Transverse colon (tissue), 4 donors: ENCODE measurements at regions not wholly inside any gene's neighbourhood (a gene's known extent, or its start where the extent isn't known, plus 50 kb on each side); places are given as distances from the start of the nearest gene placed in this dataset.

Experiments
- DNase-seq: peaks from one replicate; pipeline ENCODE4 v3.0.0-alpha.2; 2019
- H3K27ac ChIP-seq, 4 donors: fragments of 200-600 bp; sonication (generic); 2 replicates each; pipeline ENCODE4 v1.5.1; 2016 to 2018; ENCODE audit warnings: inconsistent platforms in 4 of 4
- H3K27me3 ChIP-seq: fragments of 200-600 bp; sonication (generic); 2 replicates; pipeline ENCODE4 v1.5.1; 2017; ENCODE audit warnings: inconsistent platforms
- H3K36me3 ChIP-seq, 4 donors: fragments of 200-600 bp; sonication (generic); 2 replicates each; pipeline ENCODE4 v1.5.1; 2017 to 2019; ENCODE audit warnings: inconsistent platforms in 4 of 4
- H3K4me1 ChIP-seq, 4 donors: fragments of 200-600 bp; sonication (generic); 2 replicates each; pipeline ENCODE4 v1.5.1; 2017 to 2020; ENCODE audit warnings: inconsistent platforms in 4 of 4
- H3K4me3 ChIP-seq, 4 donors: fragments of 200-600 bp; sonication (generic); 1 replicate in 1 of 4; 2 replicates in 3 of 4; pipeline versions ENCODE4 v1.5.1 to v1.6.1; 2017 to 2019; ENCODE audit warnings: inconsistent platforms in 4 of 4
- H3K9me3 ChIP-seq, 2 donors: fragments of 200-600 bp; sonication (generic); 2 replicates each; pipeline ENCODE4 v1.5.1; 2017 to 2019; ENCODE audit warnings: inconsistent platforms in 2 of 2
- CTCF ChIP-seq, 5 experiments: fragments of 200-600 bp in 3 of 5; fragments of 450-650 bp in 2 of 5; sonication (generic) in 3 of 5; IDR thresholded peaks; 1 replicate in 2 of 5; 2 replicates in 3 of 5; pipeline ENCODE4 v1.5.1; 2016 to 2017; ENCODE audit warnings: antibody characterized with exemption in 5 of 5, inconsistent platforms in 3 of 5, mild to moderate bottlenecking in 2 of 5, moderate library complexity in 1 of 5
- EP300 ChIP-seq: sonication (generic); formaldehyde crosslinking; IDR thresholded peaks from one replicate; pipeline ENCODE4 v1.6.1; 2017; ENCODE audit warnings: antibody characterized with exemption, low read depth
- POLR2A ChIP-seq: fragments of 450-650 bp; IDR thresholded peaks from one replicate; pipeline ENCODE4 v1.6.1; 2016; ENCODE audit warnings: antibody characterized with exemption, mild to moderate bottlenecking, moderate library complexity
- POLR2AphosphoS5 ChIP-seq, 3 donors: sonication (generic); formaldehyde crosslinking; IDR thresholded peaks; one replicate each; pipeline ENCODE4 v1.6.1; 2016; ENCODE audit warnings: antibody characterized with exemption in 3 of 3
- WGBS, 2 donors: methylation state at CpG; one replicate each; pipeline ENCODE4 v1.1.5; 2018; ENCODE audit warnings: low coverage in 1 of 2; 5-methylcytosine and 5-hydroxymethylcytosine counted together
- in situ Hi-C, 4 donors: fragments of 200-750 bp; cut with MboI; loops; one replicate each; pipeline versions ENCODE4 v1.15.0 to v1.15.1; 2017; ENCODE audit warnings: low sequenced_read_pairs in 3 of 4, low pct_ligation_motif_present in 1 of 4, low pct_unique_long_range_greater_than_20kb in 1 of 4
- intact Hi-C: fragments of 100-400 bp; cut with DNase I; formaldehyde crosslinking; loops from one replicate; pipeline ENCODE4 v1.15.1; 2023; ENCODE audit warnings: low total_unique reads

DNA sequence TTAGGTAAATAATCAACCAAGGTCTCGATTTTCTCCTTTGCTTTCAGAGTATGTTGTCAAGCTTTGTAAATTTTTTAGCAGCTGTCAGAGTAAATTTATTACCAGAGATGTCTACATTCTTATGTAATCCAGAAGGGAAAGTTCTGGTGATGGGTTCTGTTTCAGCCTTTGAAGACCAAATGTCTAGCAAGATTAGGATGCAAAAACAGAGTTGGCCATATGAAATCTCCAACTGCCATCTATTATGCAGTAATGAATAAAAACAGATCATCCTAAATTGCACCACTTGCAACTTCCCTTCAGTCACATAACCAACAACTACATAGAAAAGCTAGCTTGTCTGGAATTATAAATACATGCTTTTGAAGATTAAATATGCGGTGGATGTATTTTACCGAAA is 826.8 kb upstream of the KIF2B start:
- Histone ChIP-seq H3K4me3 (no peak overlapping the region), H3K36me3 (no peaks in the 10 kb centered on the region), H3K27me3 (no peaks in the 10 kb centered on the region), H3K4me1 (no peaks in the 10 kb centered on the region), H3K9me3 (no peaks in the 10 kb centered on the region), H3K27ac (no peak overlapping the region)
- WGBS, 2 donors, result 71% methylated on average over 3 of the region's 3 CpGs
- intact Hi-C loops (no loop called here), in situ Hi-C loops (no loop called here)
- DNase-seq, result no peak
- no peak for TF ChIP-seq CTCF (IDR thresholded peaks at IDR 0.05)
- no peak for TF ChIP-seq POLR2AphosphoS5 (IDR thresholded peaks at IDR 0.05)
- TF ChIP-seq POLR2A, result no peak
- TF ChIP-seq EP300, result no peak

- no peak for DNase-seq
- Histone ChIP-seq H3K36me3 (no peaks in the 10 kb centered on the region), H3K4me1 (no peaks in the 10 kb centered on the region), H3K4me3 (no peak overlapping the region), H3K27me3 (no peaks in the 10 kb centered on the region), H3K27ac (no peak overlapping the region), H3K9me3 (no peaks in the 10 kb centered on the region)
- WGBS, 2 donors, result 73 to 100% methylated on average over 1 of the region's 1 CpG
- in situ Hi-C loops, result no loop called here
- TF ChIP-seq POLR2AphosphoS5 (IDR thresholded peaks at IDR 0.05), result no peak
- TF ChIP-seq EP300, result no peak
- no peak for TF ChIP-seq CTCF (IDR thresholded peaks at IDR 0.05)
- no peak for TF ChIP-seq POLR2A
- intact Hi-C loops, result no loop called here
Observed at GRCh38 chr17:52995147-52995546, 827.6 kb upstream of the KIF2B start.

- intact Hi-C loops (no loop called here), in situ Hi-C loops (no loop called here)
- H3K4me3 ChIP-seq, result no peak overlapping the region
- no peak overlapping the region for H3K27ac ChIP-seq
- no peaks in the 10 kb centered on the region for H3K27me3 ChIP-seq
- H3K4me1 ChIP-seq, result peaks cover 0 to 9% (median 2%) of the 10 kb centered on the region in 4 donors
- TF ChIP-seq POLR2A (no peak), CTCF (IDR thresholded peaks at IDR 0.05) (no peak)
- 27 to 43% methylated on average over 2 to 4 of the region's 4 CpGs for WGBS, 2 donors
- no peaks in the 10 kb centered on the region for H3K9me3 ChIP-seq
- H3K36me3 ChIP-seq, result no peaks in the 10 kb centered on the region
- DNase-seq, result no peak
Observed at GRCh38 chr17:52986056-52986662, 827.6 kb upstream of the CA10 start.

DNA sequence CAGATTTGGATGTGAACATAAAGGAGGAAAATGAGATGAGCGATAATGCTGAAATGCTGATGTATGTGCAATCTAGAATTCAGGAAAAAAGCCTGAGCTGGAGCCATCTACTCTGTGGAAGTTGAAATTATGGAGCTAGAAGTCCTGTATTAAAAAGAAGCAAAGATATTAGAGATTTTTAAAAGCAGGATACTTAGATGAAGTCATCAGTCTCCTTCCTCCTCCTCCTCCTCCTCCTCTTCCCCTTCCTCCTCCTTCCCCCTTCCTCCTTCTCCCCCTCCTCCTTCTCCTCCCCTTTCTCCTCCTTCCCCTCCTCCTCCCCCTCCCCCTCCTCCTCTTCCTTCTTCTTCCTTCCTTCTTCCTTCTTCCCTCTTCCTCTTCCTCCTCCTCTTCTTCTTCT is 823.8 kb upstream of the CA10 start:
- Histone ChIP-seq H3K4me1 (peaks cover 0 to 9% (median 2%) of the 10 kb centered on the region in 4 donors), H3K27me3 (no peaks in the 10 kb centered on the region), H3K4me3 (no peak overlapping the region), H3K9me3 (no peaks in the 10 kb centered on the region), H3K36me3 (no peaks in the 10 kb centered on the region), H3K27ac (no peak overlapping the region)
- no peak for DNase-seq
- intact Hi-C loops, result no loop called here
- TF ChIP-seq POLR2AphosphoS5 (IDR thresholded peaks at IDR 0.05) (no peak), EP300 (no peak), POLR2A (no peak), CTCF (IDR thresholded peaks at IDR 0.05) (no peak)
- in situ Hi-C loops, result no loop called here
- 95 to 100% methylated on average over 1 of the region's 1 CpG for WGBS, 2 donors
